HG02571 (cell line): ENCODE measurements at regions not wholly inside any gene's neighbourhood (a gene's known extent, or its start where the extent isn't known, plus 50 kb on each side); places are given as distances from the start of the nearest gene placed in this dataset.

ENCODE experiments used
- ATAC-seq: cut with Tn5 transposase; IDR thresholded peaks from one replicate; pipeline ENCODE4 v1.9.1; 2021; ENCODE audit warnings: mild to moderate bottlenecking, moderate library complexity; ENCODE audit not compliant: unreplicated experiment

- no peak for ATAC-seq
These were observed 156.6 kb upstream of the MTNR1B start for GRCh38 chr11:92812841-92813240.

GRCh38 chr11:92819830-92820229 is 149.6 kb upstream of the MTNR1B start:
- no peak for ATAC-seq

GRCh38 chr11:92820860-92821259 is 148.6 kb upstream of the MTNR1B start:
- ATAC-seq: no peak

GRCh38 chr11:92822410-92822809 is 147.0 kb upstream of the MTNR1B start:
- ATAC-seq: no peak

GRCh38 chr11:92826136-92826535 is 143.3 kb upstream of the MTNR1B start:
- no peak for ATAC-seq

GRCh38 chr11:92826603-92827002 is 142.8 kb upstream of the MTNR1B start:
- no peak for ATAC-seq

- ATAC-seq: no peak
These were observed 142.3 kb upstream of the MTNR1B start for GRCh38 chr11:92827132-92827531.

- ATAC-seq: no peak
These were observed 140.9 kb upstream of the MTNR1B start for GRCh38 chr11:92828556-92828955.

- no peak for ATAC-seq
These were observed 140.3 kb upstream of the MTNR1B start for GRCh38 chr11:92829121-92829520.

- ATAC-seq: no peak
These were observed 139.8 kb upstream of the MTNR1B start for GRCh38 chr11:92829671-92830070.

GRCh38 chr11:92830377-92831155 is 138.9 kb upstream of the MTNR1B start:
- ATAC-seq: no peak

- no peak for ATAC-seq
These were observed 135.0 kb upstream of the MTNR1B start for GRCh38 chr11:92834296-92835020.

- no peak for ATAC-seq
These were observed 131.9 kb upstream of the MTNR1B start for GRCh38 chr11:92837595-92837994.

- no peak for ATAC-seq
These were observed 130.6 kb upstream of the MTNR1B start for GRCh38 chr11:92838759-92839310.

GRCh38 chr11:92839450-92839849 is 130.0 kb upstream of the MTNR1B start:
- ATAC-seq: no peak

- no peak for ATAC-seq
These were observed 127.7 kb upstream of the MTNR1B start for GRCh38 chr11:92841719-92842118.

- no peak for ATAC-seq
These were observed 126.0 kb upstream of the MTNR1B start for GRCh38 chr11:92843455-92843854.

GRCh38 chr11:92844197-92844596 is 125.3 kb upstream of the MTNR1B start:
- no peak for ATAC-seq

GRCh38 chr11:92845390-92845789 is 124.1 kb upstream of the MTNR1B start:
- no peak for ATAC-seq

- ATAC-seq: no peak
These were observed 123.6 kb upstream of the MTNR1B start for GRCh38 chr11:92845805-92846204.

- no peak for ATAC-seq
These were observed 122.8 kb upstream of the MTNR1B start for GRCh38 chr11:92846491-92847125.

- no peak for ATAC-seq
These were observed 120.9 kb upstream of the MTNR1B start for GRCh38 chr11:92848578-92848977.
